Gastrocnemius medialis (tissue), 4 donors: ENCODE measurements at regions not wholly inside any gene's neighbourhood (a gene's known extent, or its start where the extent isn't known, plus 50 kb on each side); places are given as distances from the start of the nearest gene placed in this dataset.

ENCODE experiments used
- ATAC-seq, 2 donors: fragments of 150-250 bp; one replicate each; pipeline ENCODE4 v1.9.1; 2016
- DNase-seq, 2 donors: peaks; one replicate each; pipeline ENCODE4 v3.0.0-alpha.2; 2019
- H3K27ac ChIP-seq, 4 donors: fragments of 200-600 bp; sonication (generic); 1 replicate in 1 of 4; 2 replicates in 3 of 4; pipeline ENCODE4 v1.5.1; 2016 to 2018; ENCODE audit warnings: mild to moderate bottlenecking in 2 of 4, moderate library complexity in 1 of 4
- H3K27me3 ChIP-seq, 3 donors: fragments of 200-600 bp; sonication (generic) in 2 of 3; 1 replicate in 1 of 3; 2 replicates in 2 of 3; pipeline versions ENCODE4 v1.5.1 to v1.6.0; 2016 to 2019; ENCODE audit warnings: mild to moderate bottlenecking in 1 of 3, moderate library complexity in 1 of 3
- H3K36me3 ChIP-seq, 2 donors: fragments of 200-600 bp; sonication (generic) in 1 of 2; one replicate each; pipeline ENCODE4 v1.5.1; 2017 to 2018
- H3K4me1 ChIP-seq, 2 donors: fragments of 200-600 bp; sonication (generic) in 1 of 2; one replicate each; pipeline ENCODE4 v1.5.1; 2016 to 2017; ENCODE audit warnings: mild to moderate bottlenecking in 2 of 2
- H3K4me3 ChIP-seq, 4 donors: fragments of 200-600 bp; sonication (generic) in 3 of 4; 1 replicate in 1 of 4; 2 replicates in 3 of 4; pipeline ENCODE4 v1.5.1; 2016 to 2019; ENCODE audit warnings: mild to moderate bottlenecking in 2 of 4
- H3K9me3 ChIP-seq, 3 donors: fragments of 200-600 bp; sonication (generic) in 2 of 3; 1 replicate in 1 of 3; 2 replicates in 2 of 3; pipeline ENCODE4 v1.5.1; 2016 to 2019
- CTCF ChIP-seq, 5 experiments: fragments of 450-650 bp in 3 of 5; fragments of 200-600 bp in 2 of 5; sonication (generic) in 2 of 5; IDR thresholded peaks in 4 of 5; conservative IDR thresholded peaks in 1 of 5; 1 replicate in 4 of 5; 2 replicates in 1 of 5; pipeline ENCODE4 v1.5.1; 2016 to 2019; ENCODE audit warnings: antibody characterized with exemption in 5 of 5, mild to moderate bottlenecking in 3 of 5, moderate library complexity in 3 of 5
- POLR2A ChIP-seq, 2 donors: fragments of 450-650 bp; IDR thresholded peaks; one replicate each; pipeline ENCODE4 v1.6.1; 2017; ENCODE audit warnings: antibody characterized with exemption in 2 of 2, mild to moderate bottlenecking in 2 of 2, moderate library complexity in 2 of 2
- in situ Hi-C, 4 donors: fragments of 200-750 bp; cut with MboI; loops; one replicate each; pipeline versions ENCODE4 v1.15.0 to v1.8.0; 2017; ENCODE audit warnings: low sequenced_read_pairs in 4 of 4
- intact Hi-C: fragments of 100-400 bp; cut with DNase I; formaldehyde crosslinking; loops from one replicate; pipeline ENCODE4 v1.15.1; 2023; ENCODE audit warnings: low total_unique reads

- H3K27ac ChIP-seq, result no peak overlapping the region
- H3K9me3 ChIP-seq, result no peaks in the 10 kb centered on the region
- DNase-seq (no peak), ATAC-seq (no peak)
- no peaks in the 10 kb centered on the region for H3K4me1 ChIP-seq
- in situ Hi-C loops, result no loop called here
- no peaks in the 10 kb centered on the region for H3K36me3 ChIP-seq
- TF ChIP-seq POLR2A (IDR thresholded peaks at IDR 0.05), result no peak
- no peak for TF ChIP-seq CTCF (IDR thresholded peaks at IDR 0.05 in 4 of 5, conservative IDR thresholded peaks at IDR 0.05 in 1 of 5)
- H3K4me3 ChIP-seq, result no peak overlapping the region
- H3K27me3 ChIP-seq, result no peaks in the 10 kb centered on the region
- intact Hi-C loops, result no loop called here
Measured at GRCh38 chr3:25057379-25057778, 370.7 kb upstream of the RARB start.

- in situ Hi-C loops (no loop called here), intact Hi-C loops (no loop called here)
- TF ChIP-seq CTCF (IDR thresholded peaks at IDR 0.05 in 4 of 5, conservative IDR thresholded peaks at IDR 0.05 in 1 of 5) (no peak), POLR2A (IDR thresholded peaks at IDR 0.05) (no peak)
- no peaks in the 10 kb centered on the region for H3K36me3 ChIP-seq
- no peaks in the 10 kb centered on the region for H3K9me3 ChIP-seq
- peaks cover 0 to 4% of the 10 kb centered on the region in 2 donors for H3K4me1 ChIP-seq
- H3K4me3 ChIP-seq, result no peak overlapping the region
- H3K27ac ChIP-seq, result no peak overlapping the region
- H3K27me3 ChIP-seq, result no peaks in the 10 kb centered on the region
- ATAC-seq (no peak), DNase-seq (no peak)
Measured at GRCh38 chr3:25064681-25065080, 363.4 kb upstream of the RARB start.

- in situ Hi-C loops, result no loop called here
- no peak for ATAC-seq
Measured at GRCh38 chr3:25069970-25070369, 358.1 kb upstream of the RARB start.

GRCh38 chr3:25071846-25072245 is 356.2 kb upstream of the RARB start:
- DNase-seq (no peak), ATAC-seq (no peak)
- H3K27ac ChIP-seq, result no peak overlapping the region
- H3K36me3 ChIP-seq, result no peaks in the 10 kb centered on the region
- intact Hi-C loops (no loop called here), in situ Hi-C loops (no loop called here)
- peaks cover 8 to 17% of the 10 kb centered on the region in 2 donors for H3K4me1 ChIP-seq
- TF ChIP-seq CTCF (IDR thresholded peaks at IDR 0.05 in 4 of 5, conservative IDR thresholded peaks at IDR 0.05 in 1 of 5) (no peak), POLR2A (IDR thresholded peaks at IDR 0.05) (no peak)
- H3K9me3 ChIP-seq, result no peaks in the 10 kb centered on the region
- H3K4me3 ChIP-seq, result no peak overlapping the region
- no peaks in the 10 kb centered on the region for H3K27me3 ChIP-seq

More at GRCh38 chr3:25069970-25070369, 358.1 kb upstream of the RARB start:
- TF ChIP-seq CTCF (IDR thresholded peaks at IDR 0.05 in 4 of 5, conservative IDR thresholded peaks at IDR 0.05 in 1 of 5) (no peak), POLR2A (IDR thresholded peaks at IDR 0.05) (no peak)
- H3K27me3 ChIP-seq, result no peaks in the 10 kb centered on the region
- no peaks in the 10 kb centered on the region for H3K36me3 ChIP-seq
- H3K9me3 ChIP-seq, result no peaks in the 10 kb centered on the region
- DNase-seq, result no peak
- H3K27ac ChIP-seq, result no peak overlapping the region
- no peak overlapping the region for H3K4me3 ChIP-seq
- intact Hi-C loops, result no loop called here
- H3K4me1 ChIP-seq, result peaks cover 8 to 15% of the 10 kb centered on the region in 2 donors

GRCh38 chr3:25073423-25073822 is 354.6 kb upstream of the RARB start:
- Histone ChIP-seq H3K9me3 (no peaks in the 10 kb centered on the region), H3K27me3 (no peaks in the 10 kb centered on the region), H3K4me3 (no peak overlapping the region), H3K36me3 (no peaks in the 10 kb centered on the region), H3K27ac (no peak overlapping the region), H3K4me1 (peaks cover 8 to 17% of the 10 kb centered on the region in 2 donors)
- intact Hi-C loops, result no loop called here
- no peak for TF ChIP-seq CTCF (IDR thresholded peaks at IDR 0.05 in 4 of 5, conservative IDR thresholded peaks at IDR 0.05 in 1 of 5)
- TF ChIP-seq POLR2A (IDR thresholded peaks at IDR 0.05), result no peak
- DNase-seq (no peak), ATAC-seq (no peak)
- in situ Hi-C loops, result no loop called here
